ENCODE measurements at regions not wholly inside any gene's neighbourhood (a gene's known extent, or its start where the extent isn't known, plus 50 kb on each side); places are given as distances from the start of the nearest gene placed in this dataset.

GRCh38 chr14:105887692-105888091, 361.3 kb downstream of the TMEM121 start:
- H3K36me3 ChIP-seq: no peaks in the 10 kb centered on the region
- 6 to 13% methylated on average over 2 of the region's 2 CpGs for WGBS, 2 donors
- H3K9me3 ChIP-seq: no peaks in the 10 kb centered on the region
- no peak overlapping the region for H3K4me3 ChIP-seq
- intact Hi-C loops (cut with DNase I): no loop called here
- no peaks in the 10 kb centered on the region for H3K4me1 ChIP-seq
- no peak for DNase-seq
- no peaks in the 10 kb centered on the region for H3K27me3 ChIP-seq
- no peak for TF ChIP-seq CTCF (IDR thresholded peaks at IDR 0.05)
- TF ChIP-seq POLR2A (IDR thresholded peaks at IDR 0.05): no peak
- no peak overlapping the region for H3K27ac ChIP-seq

- 83 to 100% methylated on average over 1 of the region's 2 CpGs for WGBS, 2 donors
- Histone ChIP-seq H3K9me3 (no peaks in the 10 kb centered on the region), H3K4me3 (no peak overlapping the region), H3K4me1 (no peaks in the 10 kb centered on the region), H3K36me3 (no peaks in the 10 kb centered on the region), H3K27ac (no peak overlapping the region), H3K27me3 (no peaks in the 10 kb centered on the region)
- no peak for TF ChIP-seq CTCF (IDR thresholded peaks at IDR 0.05)
- no peak for TF ChIP-seq POLR2A (IDR thresholded peaks at IDR 0.05)
- intact Hi-C loops (cut with DNase I): no loop called here
- DNase-seq: no peak
These were observed 361.8 kb downstream of the TMEM121 start for GRCh38 chr14:105888151-105888550.

- Histone ChIP-seq H3K4me1 (no peaks in the 10 kb centered on the region), H3K4me3 (no peak overlapping the region), H3K27me3 (no peaks in the 10 kb centered on the region), H3K27ac (no peak overlapping the region), H3K36me3 (no peaks in the 10 kb centered on the region), H3K9me3 (no peaks in the 10 kb centered on the region)
- TF ChIP-seq CTCF (IDR thresholded peaks at IDR 0.05) (no peak), POLR2A (IDR thresholded peaks at IDR 0.05) (no peak)
- WGBS, 2 donors: 57 to 70% methylated on average over 2 to 5 of the region's 20 CpGs
- DNase-seq: no peak
- intact Hi-C loops (cut with DNase I): no loop called here
These were observed 362.6 kb downstream of the TMEM121 start for GRCh38 chr14:105888784-105889665.

GRCh38 chr14:105889666-105890473, 363.5 kb downstream of the TMEM121 start:
- no peaks in the 10 kb centered on the region for H3K4me1 ChIP-seq
- H3K27me3 ChIP-seq: no peaks in the 10 kb centered on the region
- no peak overlapping the region for H3K4me3 ChIP-seq
- no peak for DNase-seq
- no peaks in the 10 kb centered on the region for H3K36me3 ChIP-seq
- no peaks in the 10 kb centered on the region for H3K9me3 ChIP-seq
- intact Hi-C loops (cut with DNase I): no loop called here
- WGBS, 2 donors: 49 to 69% methylated on average over 3 to 5 of the region's 10 CpGs
- no peak overlapping the region for H3K27ac ChIP-seq
- TF ChIP-seq CTCF (IDR thresholded peaks at IDR 0.05) (no peak), POLR2A (IDR thresholded peaks at IDR 0.05) (no peak)
